ENCODE measurements at regions not wholly inside any gene's neighbourhood (a gene's known extent, or its start where the extent isn't known, plus 50 kb on each side); places are given as distances from the start of the nearest gene placed in this dataset.

GRCh38 chr3:43854283-43854682 is 163.5 kb downstream of the ABHD5 start:
- no peak for TF ChIP-seq CTCF (conservative IDR thresholded peaks at IDR 0.05; ENCODE audit: low read depth, low read length)
- H3K4me3 ChIP-seq (ENCODE audit: low read depth, low read length), result no peak overlapping the region
- no peak for DNase-seq (ENCODE audit: low read depth)

- no peak for DNase-seq (ENCODE audit: low read depth)
- no peak overlapping the region for H3K4me3 ChIP-seq (ENCODE audit: low read depth, low read length)
- no peak for TF ChIP-seq CTCF (conservative IDR thresholded peaks at IDR 0.05; ENCODE audit: low read depth, low read length)
These were observed 164.2 kb downstream of the ABHD5 start for GRCh38 chr3:43854916-43855315.

GRCh38 chr3:43855674-43856299 is 165.0 kb downstream of the ABHD5 start:
- TF ChIP-seq CTCF (conservative IDR thresholded peaks at IDR 0.05; ENCODE audit: low read depth, low read length), result peak; percentile 85
- H3K4me3 ChIP-seq (ENCODE audit: low read depth, low read length), result no peak overlapping the region
- DNase-seq (ENCODE audit: low read depth), result no peak

GRCh38 chr3:43856351-43856750 is 165.6 kb downstream of the ABHD5 start:
- no peak for TF ChIP-seq CTCF (conservative IDR thresholded peaks at IDR 0.05; ENCODE audit: low read depth, low read length)
- no peak overlapping the region for H3K4me3 ChIP-seq (ENCODE audit: low read depth, low read length)
- no peak for DNase-seq (ENCODE audit: low read depth)

- no peak for TF ChIP-seq CTCF (conservative IDR thresholded peaks at IDR 0.05; ENCODE audit: low read depth, low read length)
- DNase-seq (ENCODE audit: low read depth), result no peak
- no peak overlapping the region for H3K4me3 ChIP-seq (ENCODE audit: low read depth, low read length)
These were observed 166.0 kb downstream of the ABHD5 start for GRCh38 chr3:43856761-43857160.

- TF ChIP-seq CTCF (conservative IDR thresholded peaks at IDR 0.05; ENCODE audit: low read depth, low read length), result no peak
- DNase-seq (ENCODE audit: low read depth), result no peak
These were observed 166.9 kb downstream of the ABHD5 start for GRCh38 chr3:43857361-43858293.

More at GRCh38 chr3:43857361-43858293, 166.9 kb downstream of the ABHD5 start:
- H3K4me3 ChIP-seq (ENCODE audit: low read depth, low read length), result no peak overlapping the region

Measured in epithelial cell of proximal tubule (primary cell).